MM.1S (cell line): ENCODE measurements at regions not wholly inside any gene's neighbourhood (a gene's known extent, or its start where the extent isn't known, plus 50 kb on each side); places are given as distances from the start of the nearest gene placed in this dataset.

ENCODE experiments used
- DNase-seq: peaks from one replicate; pipeline ENCODE4 v3.0.0-alpha.2; 2015
- H2AFZ ChIP-seq: fragments of 300-600 bp; sonication (generic); 2 replicates; pipeline ENCODE4 v1.6.0; 2016; ENCODE audit warnings: antibody characterized with exemption, low read length
- H3F3A ChIP-seq: fragments of 300-600 bp; sonication (generic); 2 replicates; pipeline ENCODE4 v1.6.1; 2016; ENCODE audit warnings: mild to moderate bottlenecking, antibody characterized with exemption, low read length, moderate library complexity, mixed read lengths; ENCODE audit not compliant: insufficient read depth
- H3K27ac ChIP-seq: fragments of 300-600 bp; sonication (generic); 2 replicates; pipeline ENCODE4 v1.5.1; 2016; ENCODE audit warnings: mild to moderate bottlenecking, low read length
- H3K27me3 ChIP-seq: fragments of 300-600 bp; sonication (generic); replicated peaks from 2 replicates; pipeline ENCODE4 v1.6.0; 2016; ENCODE audit warnings: low read length; ENCODE audit not compliant: insufficient read depth
- H3K36me3 ChIP-seq: fragments of 300-600 bp; sonication (generic); replicated peaks from 2 replicates; pipeline ENCODE4 v1.6.1; 2016; ENCODE audit warnings: mild to moderate bottlenecking, low read length, mixed read lengths; ENCODE audit not compliant: insufficient read depth
- H3K4me1 ChIP-seq: fragments of 300-600 bp; sonication (generic); 2 replicates; pipeline ENCODE4 v1.6.1; 2016; ENCODE audit warnings: low read length, mixed read lengths
- H3K4me2 ChIP-seq: fragments of 300-600 bp; sonication (generic); 2 replicates; pipeline ENCODE4 v1.6.0; 2016; ENCODE audit warnings: low read depth, low read length
- H3K4me3 ChIP-seq: fragments of 300-600 bp; sonication (generic); 2 replicates; pipeline ENCODE4 v1.5.1; 2016; ENCODE audit warnings: low read length, mixed read lengths
- H3K79me2 ChIP-seq: fragments of 300-600 bp; sonication (generic); 2 replicates; pipeline ENCODE4 v1.6.1; 2016; ENCODE audit warnings: mixed run types, low read length, mixed read lengths
- H3K9ac ChIP-seq: fragments of 300-600 bp; sonication (generic); 2 replicates; pipeline ENCODE4 v1.6.1; 2016; ENCODE audit warnings: low read length, mixed read lengths
- H3K9me2 ChIP-seq: fragments of 300-600 bp; sonication (generic); replicated peaks from 2 replicates; pipeline ENCODE4 v1.6.1; 2016; ENCODE audit warnings: mild to moderate bottlenecking, low read length, mixed read lengths; ENCODE audit not compliant: insufficient read depth
- H3K9me3 ChIP-seq: fragments of 300-600 bp; sonication (generic); replicated peaks from 2 replicates; pipeline ENCODE4 v1.6.1; 2016; ENCODE audit warnings: mild to moderate bottlenecking, low read length, mixed read lengths; ENCODE audit not compliant: insufficient read depth
- H4K20me1 ChIP-seq: fragments of 300-600 bp; sonication (generic); 2 replicates; pipeline ENCODE4 v1.6.1; 2016; ENCODE audit warnings: mild to moderate bottlenecking, low read length, moderate library complexity, mixed read lengths; ENCODE audit not compliant: insufficient read depth
- CTCF ChIP-seq: fragments of 300-600 bp; sonication (generic); IDR thresholded peaks from 2 replicates; pipeline ENCODE4 v1.5.1; 2016; ENCODE audit warnings: antibody characterized with exemption, low read length, mixed read lengths
- EZH2 ChIP-seq: fragments of 300-600 bp; sonication (generic); optimal IDR thresholded peaks from 2 replicates; pipeline ENCODE3; 2017; ENCODE audit warnings: low read depth, mild to moderate bottlenecking, antibody characterized with exemption, low read length, mixed read lengths
- EZH2phosphoT487 ChIP-seq: fragments of 300-600 bp; sonication (generic); IDR thresholded peaks from 2 replicates; pipeline ENCODE4 v1.6.1; 2018; ENCODE audit warnings: antibody characterized with exemption, low read length

GRCh38 chr1:5271264-5271663 lies 616.9 kb downstream of the AJAP1 start:
- Histone ChIP-seq H3F3A (no peaks in the 10 kb centered on the region), H3K27me3 (peaks cover 95% of the 10 kb centered on the region), H3K4me3 (no peak overlapping the region), H4K20me1 (no peaks in the 10 kb centered on the region), H3K9me3 (no peaks in the 10 kb centered on the region), H3K27ac (no peak overlapping the region), H2AFZ (no peak overlapping the region), H3K9me2 (no peaks in the 10 kb centered on the region), H3K36me3 (no peaks in the 10 kb centered on the region), H3K4me2 (no peak overlapping the region), H3K79me2 (no peaks in the 10 kb centered on the region), H3K4me1 (no peaks in the 10 kb centered on the region), H3K9ac (no peak overlapping the region)
- no peak for DNase-seq
- TF ChIP-seq CTCF (no peak), EZH2phosphoT487 (no peak), EZH2 (no peak)

- Histone ChIP-seq H3K9me2 (no peaks in the 10 kb centered on the region), H3F3A (no peaks in the 10 kb centered on the region), H3K4me3 (no peak overlapping the region), H3K4me2 (no peak overlapping the region), H3K27ac (no peak overlapping the region), H3K36me3 (no peaks in the 10 kb centered on the region), H3K27me3 (peaks cover 92% of the 10 kb centered on the region), H3K9me3 (no peaks in the 10 kb centered on the region), H3K4me1 (no peaks in the 10 kb centered on the region), H3K9ac (no peak overlapping the region), H3K79me2 (no peaks in the 10 kb centered on the region), H2AFZ (no peak overlapping the region), H4K20me1 (no peaks in the 10 kb centered on the region)
- no peak for TF ChIP-seq CTCF
- no peak for TF ChIP-seq EZH2phosphoT487
- TF ChIP-seq EZH2, result no peak
- no peak for DNase-seq
Measured at GRCh38 chr1:5269901-5270300, 615.5 kb downstream of the AJAP1 start.

GRCh38 chr1:5267603-5268235 lies 613.3 kb downstream of the AJAP1 start:
- TF ChIP-seq EZH2 (no peak), CTCF (no peak), EZH2phosphoT487 (no peak)
- no peak overlapping the region for H2AFZ ChIP-seq
- H3K36me3 ChIP-seq, result no peaks in the 10 kb centered on the region
- H3K27ac ChIP-seq, result no peak overlapping the region
- H4K20me1 ChIP-seq, result no peaks in the 10 kb centered on the region
- no peak overlapping the region for H3K4me3 ChIP-seq
- no peaks in the 10 kb centered on the region for H3F3A ChIP-seq
- no peak for DNase-seq
- H3K4me1 ChIP-seq, result no peaks in the 10 kb centered on the region
- no peaks in the 10 kb centered on the region for H3K9me3 ChIP-seq
- peaks cover 91% of the 10 kb centered on the region for H3K27me3 ChIP-seq
- no peaks in the 10 kb centered on the region for H3K9me2 ChIP-seq
- no peak overlapping the region for H3K9ac ChIP-seq
- no peak overlapping the region for H3K4me2 ChIP-seq
- H3K79me2 ChIP-seq, result no peaks in the 10 kb centered on the region
